Body of pancreas (tissue), 4 donors: ENCODE measurements at regions not wholly inside any gene's neighbourhood (a gene's known extent, or its start where the extent isn't known, plus 50 kb on each side); places are given as distances from the start of the nearest gene placed in this dataset.

Experiments used
- POLR2A ChIP-seq, 3 donors: fragments of 450-650 bp; IDR thresholded peaks; one replicate each; pipeline ENCODE4 v1.6.1; 2016; ENCODE audit warnings: antibody characterized with exemption in 3 of 3, mild to moderate bottlenecking in 2 of 3
- TF ChIP-seq, protein P1 (sequence below), 7 experiments: fragments of 450-650 bp in 4 of 7; fragments of 200-600 bp in 3 of 7; sonication (generic) in 3 of 7; IDR thresholded peaks; one replicate each; pipeline ENCODE4 v1.5.1; 2016 to 2019; ENCODE audit warnings: antibody characterized with exemption in 7 of 7

DNA sequence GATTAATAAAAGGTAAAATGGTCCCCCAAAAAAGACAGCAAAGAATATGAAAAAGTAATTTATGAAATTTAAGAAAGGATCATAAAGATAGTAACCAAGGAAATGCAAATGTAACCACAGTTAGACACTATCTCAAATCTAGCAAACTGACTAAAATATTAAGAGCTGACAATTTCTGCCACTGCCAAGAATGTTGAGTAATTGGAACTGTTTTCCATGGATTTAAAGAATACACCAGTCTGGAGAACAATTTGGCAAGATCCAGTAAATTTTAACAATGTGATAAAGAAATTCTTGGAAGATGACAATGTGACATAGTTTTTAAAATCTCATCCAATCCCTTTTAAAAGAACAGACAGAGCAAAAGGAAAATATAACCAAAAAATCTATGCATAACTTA lies 798.0 kb upstream of the MGAT4C start:
- TF ChIP-seq, protein P1, sequence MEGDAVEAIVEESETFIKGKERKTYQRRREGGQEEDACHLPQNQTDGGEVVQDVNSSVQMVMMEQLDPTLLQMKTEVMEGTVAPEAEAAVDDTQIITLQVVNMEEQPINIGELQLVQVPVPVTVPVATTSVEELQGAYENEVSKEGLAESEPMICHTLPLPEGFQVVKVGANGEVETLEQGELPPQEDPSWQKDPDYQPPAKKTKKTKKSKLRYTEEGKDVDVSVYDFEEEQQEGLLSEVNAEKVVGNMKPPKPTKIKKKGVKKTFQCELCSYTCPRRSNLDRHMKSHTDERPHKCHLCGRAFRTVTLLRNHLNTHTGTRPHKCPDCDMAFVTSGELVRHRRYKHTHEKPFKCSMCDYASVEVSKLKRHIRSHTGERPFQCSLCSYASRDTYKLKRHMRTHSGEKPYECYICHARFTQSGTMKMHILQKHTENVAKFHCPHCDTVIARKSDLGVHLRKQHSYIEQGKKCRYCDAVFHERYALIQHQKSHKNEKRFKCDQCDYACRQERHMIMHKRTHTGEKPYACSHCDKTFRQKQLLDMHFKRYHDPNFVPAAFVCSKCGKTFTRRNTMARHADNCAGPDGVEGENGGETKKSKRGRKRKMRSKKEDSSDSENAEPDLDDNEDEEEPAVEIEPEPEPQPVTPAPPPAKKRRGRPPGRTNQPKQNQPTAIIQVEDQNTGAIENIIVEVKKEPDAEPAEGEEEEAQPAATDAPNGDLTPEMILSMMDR (IDR thresholded peaks at IDR 0.05), result no peak
- no peak for TF ChIP-seq POLR2A (IDR thresholded peaks at IDR 0.05)
